ENCODE measurements at regions not wholly inside any gene's neighbourhood (a gene's known extent, or its start where the extent isn't known, plus 50 kb on each side); places are given as distances from the start of the nearest gene placed in this dataset.

GRCh38 chr1:95321531-95321930, 87.5 kb downstream of the RWDD3 start:
- no peaks in the 10 kb centered on the region for H3K9me3 ChIP-seq
- no peaks in the 10 kb centered on the region for H3K4me1 ChIP-seq
- no peak for TF ChIP-seq POLR2A (IDR thresholded peaks at IDR 0.05)
- no peak for TF ChIP-seq CTCF (IDR thresholded peaks at IDR 0.05 in 4 of 5, conservative IDR thresholded peaks at IDR 0.05 in 1 of 5)
- no peak overlapping the region for H3K4me3 ChIP-seq
- no peak for DNase-seq
- intact Hi-C loops (cut with DNase I; ENCODE audit: low total_unique reads) (no loop called here), in situ Hi-C loops (cut with MboI; ENCODE audit: low sequenced_read_pairs in 4 of 4) (no loop called here)
- ATAC-seq = no peak
- no peaks in the 10 kb centered on the region for H3K36me3 ChIP-seq
- no peaks in the 10 kb centered on the region for H3K27me3 ChIP-seq
- no peak overlapping the region for H3K27ac ChIP-seq

GRCh38 chr1:95323123-95323522, 89.1 kb downstream of the RWDD3 start:
- in situ Hi-C loops (cut with MboI; ENCODE audit: low sequenced_read_pairs in 4 of 4) = no loop called here
- ATAC-seq (no peak), DNase-seq (no peak)
- Histone ChIP-seq H3K27me3 (no peaks in the 10 kb centered on the region), H3K9me3 (no peaks in the 10 kb centered on the region), H3K4me3 (no peak overlapping the region), H3K36me3 (no peaks in the 10 kb centered on the region), H3K4me1 (no peaks in the 10 kb centered on the region), H3K27ac (no peak overlapping the region)
- intact Hi-C loops (cut with DNase I; ENCODE audit: low total_unique reads) = no loop called here
- TF ChIP-seq CTCF (IDR thresholded peaks at IDR 0.05 in 4 of 5, conservative IDR thresholded peaks at IDR 0.05 in 1 of 5) = no peak
- no peak for TF ChIP-seq POLR2A (IDR thresholded peaks at IDR 0.05)

- no peak for DNase-seq
- intact Hi-C loops (cut with DNase I; ENCODE audit: low total_unique reads) (no loop called here), in situ Hi-C loops (cut with MboI; ENCODE audit: low sequenced_read_pairs in 4 of 4) (no loop called here)
- ATAC-seq = no peak
- Histone ChIP-seq H3K9me3 (no peaks in the 10 kb centered on the region), H3K4me1 (no peaks in the 10 kb centered on the region), H3K4me3 (no peak overlapping the region), H3K36me3 (no peaks in the 10 kb centered on the region), H3K27ac (no peak overlapping the region), H3K27me3 (no peaks in the 10 kb centered on the region)
- TF ChIP-seq CTCF (IDR thresholded peaks at IDR 0.05 in 4 of 5, conservative IDR thresholded peaks at IDR 0.05 in 1 of 5) = no peak
- TF ChIP-seq POLR2A (IDR thresholded peaks at IDR 0.05) = no peak
These were observed 91.3 kb downstream of the RWDD3 start for GRCh38 chr1:95325349-95325748.

GRCh38 chr1:95326023-95326422, 92.0 kb downstream of the RWDD3 start:
- intact Hi-C loops (cut with DNase I; ENCODE audit: low total_unique reads) = no loop called here
- Histone ChIP-seq H3K27me3 (no peaks in the 10 kb centered on the region), H3K27ac (no peak overlapping the region), H3K4me1 (no peaks in the 10 kb centered on the region), H3K36me3 (no peaks in the 10 kb centered on the region), H3K4me3 (no peak overlapping the region), H3K9me3 (no peaks in the 10 kb centered on the region)
- DNase-seq = no peak
- no peak for ATAC-seq
- in situ Hi-C loops (cut with MboI; ENCODE audit: low sequenced_read_pairs in 4 of 4) = no loop called here
- TF ChIP-seq POLR2A (IDR thresholded peaks at IDR 0.05) = no peak
- TF ChIP-seq CTCF (IDR thresholded peaks at IDR 0.05 in 4 of 5, conservative IDR thresholded peaks at IDR 0.05 in 1 of 5) = no peak

GRCh38 chr1:95332754-95333153, 98.7 kb downstream of the RWDD3 start:
- no peak for ATAC-seq

More at GRCh38 chr1:95332754-95333153, 98.7 kb downstream of the RWDD3 start:
- intact Hi-C loops (cut with DNase I; ENCODE audit: low total_unique reads) = no loop called here
- in situ Hi-C loops (cut with MboI; ENCODE audit: low sequenced_read_pairs in 4 of 4) = no loop called here
- TF ChIP-seq CTCF (IDR thresholded peaks at IDR 0.05 in 4 of 5, conservative IDR thresholded peaks at IDR 0.05 in 1 of 5) (no peak), POLR2A (IDR thresholded peaks at IDR 0.05) (no peak)
- Histone ChIP-seq H3K9me3 (no peaks in the 10 kb centered on the region), H3K27me3 (no peaks in the 10 kb centered on the region), H3K4me3 (no peak overlapping the region), H3K27ac (no peak overlapping the region), H3K36me3 (no peaks in the 10 kb centered on the region), H3K4me1 (no peaks in the 10 kb centered on the region)
- no peak for DNase-seq

Data from gastrocnemius medialis (tissue), 4 donors.